ENCODE measurements at regions not wholly inside any gene's neighbourhood (a gene's known extent, or its start where the extent isn't known, plus 50 kb on each side); places are given as distances from the start of the nearest gene placed in this dataset.

DNA sequence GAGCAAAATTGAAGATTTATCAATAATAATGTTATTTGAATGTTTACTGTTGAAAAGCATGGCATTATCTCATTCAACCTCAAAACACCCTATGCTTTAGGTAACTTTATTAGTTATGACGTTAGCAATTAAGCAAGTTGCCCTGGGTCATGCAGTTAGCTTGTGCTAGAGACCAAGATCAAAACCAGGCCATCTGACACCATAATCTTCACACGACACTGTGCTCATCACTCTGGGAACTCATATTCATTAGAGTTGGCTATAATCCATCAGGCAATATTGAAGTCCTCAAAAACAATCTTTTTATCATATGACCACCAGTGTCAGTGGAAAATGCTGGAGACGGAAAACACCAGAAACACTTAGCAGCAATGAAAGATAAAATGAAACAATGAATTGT is 253.5 kb downstream of the PCDH20 start:
- H3K36me3 ChIP-seq (ENCODE audit: control insufficient read depth in 2 of 2, extremely low read depth in 1 of 2, insufficient read depth in 2 of 2, low read length in 2 of 2): no peaks in the 10 kb centered on the region
- TF ChIP-seq, protein P1, sequence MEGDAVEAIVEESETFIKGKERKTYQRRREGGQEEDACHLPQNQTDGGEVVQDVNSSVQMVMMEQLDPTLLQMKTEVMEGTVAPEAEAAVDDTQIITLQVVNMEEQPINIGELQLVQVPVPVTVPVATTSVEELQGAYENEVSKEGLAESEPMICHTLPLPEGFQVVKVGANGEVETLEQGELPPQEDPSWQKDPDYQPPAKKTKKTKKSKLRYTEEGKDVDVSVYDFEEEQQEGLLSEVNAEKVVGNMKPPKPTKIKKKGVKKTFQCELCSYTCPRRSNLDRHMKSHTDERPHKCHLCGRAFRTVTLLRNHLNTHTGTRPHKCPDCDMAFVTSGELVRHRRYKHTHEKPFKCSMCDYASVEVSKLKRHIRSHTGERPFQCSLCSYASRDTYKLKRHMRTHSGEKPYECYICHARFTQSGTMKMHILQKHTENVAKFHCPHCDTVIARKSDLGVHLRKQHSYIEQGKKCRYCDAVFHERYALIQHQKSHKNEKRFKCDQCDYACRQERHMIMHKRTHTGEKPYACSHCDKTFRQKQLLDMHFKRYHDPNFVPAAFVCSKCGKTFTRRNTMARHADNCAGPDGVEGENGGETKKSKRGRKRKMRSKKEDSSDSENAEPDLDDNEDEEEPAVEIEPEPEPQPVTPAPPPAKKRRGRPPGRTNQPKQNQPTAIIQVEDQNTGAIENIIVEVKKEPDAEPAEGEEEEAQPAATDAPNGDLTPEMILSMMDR (optimal IDR thresholded peaks at IDR 0.05 in 1 of 3, IDR thresholded peaks at IDR 0.05 in 1 of 3, conservative IDR thresholded peaks at IDR 0.05 in 1 of 3; ENCODE audit: extremely low read depth in 1 of 3, insufficient read depth in 2 of 3, low read length in 3 of 3): no peak
- TF ChIP-seq EZH2 (IDR thresholded peaks at IDR 0.05; ENCODE audit: low read length): no peak
- dilution Hi-C loops (cut with MboI; ENCODE audit: extremely low pct_ligation_motif_present, low sequenced_read_pairs): no loop called here
- H3K27me3 ChIP-seq (ENCODE audit: control insufficient read depth, extremely low read depth, insufficient read depth, low read length): no peaks in the 10 kb centered on the region
- H3K9ac ChIP-seq (ENCODE audit: control insufficient read depth, extremely low read depth, insufficient read depth, low read length): no peak overlapping the region
- no peaks in the 10 kb centered on the region for H4K20me1 ChIP-seq (ENCODE audit: control insufficient read depth, extremely low read depth, insufficient read depth, low read length)
- H3K79me2 ChIP-seq (ENCODE audit: control insufficient read depth, insufficient read depth, low read length): no peaks in the 10 kb centered on the region
- H3K9me1 ChIP-seq (ENCODE audit: control insufficient read depth, extremely low read depth, insufficient read depth, low read length): no peaks in the 10 kb centered on the region
- H3K27ac ChIP-seq (ENCODE audit: control insufficient read depth, insufficient read depth, low read length): no peak overlapping the region
- DNase-seq (ENCODE audit: low read depth, low spot score) (no peak), FAIRE-seq (no peak)
- no peak overlapping the region for H3K4me2 ChIP-seq (ENCODE audit: control insufficient read depth, extremely low read depth, insufficient read depth, low read depth, low read length)
- no peak overlapping the region for H2AFZ ChIP-seq (ENCODE audit: control insufficient read depth, low read length)
- H3K4me3 ChIP-seq (ENCODE audit: control insufficient read depth in 2 of 3, extremely low read depth in 1 of 3, insufficient read depth in 2 of 3, low read depth in 1 of 3, low read length in 3 of 3): no peak overlapping the region
- no peaks in the 10 kb centered on the region for H3K4me1 ChIP-seq (ENCODE audit: control insufficient read depth, extremely low read depth, insufficient read depth, low read length)
- no peaks in the 10 kb centered on the region for H3K9me3 ChIP-seq (ENCODE audit: control insufficient read depth, low read depth, low read length)

DNA sequence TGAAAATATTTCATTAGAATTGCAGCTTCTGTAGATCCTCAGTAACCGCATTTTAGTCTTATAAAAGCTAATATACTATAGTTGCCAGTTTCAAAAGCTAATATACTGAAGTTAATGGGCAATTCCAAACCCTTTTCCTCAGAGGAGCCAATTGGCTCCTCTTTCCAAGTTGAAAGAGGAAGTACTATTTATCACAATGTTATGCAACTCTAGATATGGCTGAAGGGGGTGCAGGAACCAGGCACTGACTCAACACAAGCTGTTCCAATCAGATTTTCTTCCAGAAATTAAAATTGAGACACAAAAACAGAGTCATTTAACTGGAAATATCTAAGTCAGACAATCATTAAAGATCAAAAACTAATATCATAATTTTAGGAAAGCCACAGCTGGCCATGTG is 258.9 kb downstream of the PCDH20 start:
- Histone ChIP-seq H3K4me3 (ENCODE audit: control insufficient read depth in 2 of 3, extremely low read depth in 1 of 3, insufficient read depth in 2 of 3, low read depth in 1 of 3, low read length in 3 of 3) (no peak overlapping the region), H3K9me3 (ENCODE audit: control insufficient read depth, low read depth, low read length) (no peaks in the 10 kb centered on the region), H3K4me1 (ENCODE audit: control insufficient read depth, extremely low read depth, insufficient read depth, low read length) (no peaks in the 10 kb centered on the region), H2AFZ (ENCODE audit: control insufficient read depth, low read length) (no peak overlapping the region), H3K4me2 (ENCODE audit: control insufficient read depth, extremely low read depth, insufficient read depth, low read depth, low read length) (no peak overlapping the region), H3K9me1 (ENCODE audit: control insufficient read depth, extremely low read depth, insufficient read depth, low read length) (no peaks in the 10 kb centered on the region), H3K9ac (ENCODE audit: control insufficient read depth, extremely low read depth, insufficient read depth, low read length) (no peak overlapping the region), H3K27me3 (ENCODE audit: control insufficient read depth, extremely low read depth, insufficient read depth, low read length) (no peaks in the 10 kb centered on the region), H3K27ac (ENCODE audit: control insufficient read depth, insufficient read depth, low read length) (no peak overlapping the region), H3K36me3 (ENCODE audit: control insufficient read depth in 2 of 2, extremely low read depth in 1 of 2, insufficient read depth in 2 of 2, low read length in 2 of 2) (no peaks in the 10 kb centered on the region), H4K20me1 (ENCODE audit: control insufficient read depth, extremely low read depth, insufficient read depth, low read length) (no peaks in the 10 kb centered on the region), H3K79me2 (ENCODE audit: control insufficient read depth, insufficient read depth, low read length) (no peaks in the 10 kb centered on the region)
- no peak for TF ChIP-seq EZH2 (IDR thresholded peaks at IDR 0.05; ENCODE audit: low read length)
- TF ChIP-seq, protein P1 (optimal IDR thresholded peaks at IDR 0.05 in 1 of 3, IDR thresholded peaks at IDR 0.05 in 1 of 3, conservative IDR thresholded peaks at IDR 0.05 in 1 of 3; ENCODE audit: extremely low read depth in 1 of 3, insufficient read depth in 2 of 3, low read length in 3 of 3): no peak
- DNase-seq (ENCODE audit: low read depth, low spot score): no peak
- dilution Hi-C loops (cut with MboI; ENCODE audit: extremely low pct_ligation_motif_present, low sequenced_read_pairs): no loop called here
- FAIRE-seq: no peak
